H9 (cell line): ENCODE measurements at regions not wholly inside any gene's neighbourhood (a gene's known extent, or its start where the extent isn't known, plus 50 kb on each side); places are given as distances from the start of the nearest gene placed in this dataset.

ENCODE experiments used
- DNase-seq: peaks from one replicate; pipeline ENCODE4 v3.0.0-alpha.2; 2017
- H2AFZ ChIP-seq: one replicate; pipeline ENCODE4 v1.6.1; 2013; ENCODE audit warnings: mild to moderate bottlenecking, low read length, control low read depth, moderate library complexity
- H2AK5ac ChIP-seq: 2 replicates; pipeline ENCODE4 v1.6.1; 2013; ENCODE audit warnings: low read length, control low read depth, mixed read lengths; ENCODE audit not compliant: insufficient read length
- H2BK120ac ChIP-seq: one replicate; pipeline ENCODE4 v1.6.1; 2013; ENCODE audit warnings: low read depth, mild to moderate bottlenecking, low read length, control low read depth, inconsistent platforms; ENCODE audit not compliant: poor library complexity, severe bottlenecking
- H2BK12ac ChIP-seq: 2 replicates; pipeline ENCODE4 v1.6.1; 2013; ENCODE audit warnings: low read length, control low read depth, mixed read lengths, low read depth; ENCODE audit not compliant: insufficient read length
- H2BK15ac ChIP-seq: 2 replicates; pipeline ENCODE4 v1.6.1; 2013; ENCODE audit warnings: low read depth, low read length, control low read depth
- H2BK20ac ChIP-seq: one replicate; pipeline ENCODE4 v1.6.1; 2013; ENCODE audit warnings: low read depth, mild to moderate bottlenecking, low read length, control low read depth, inconsistent platforms; ENCODE audit not compliant: poor library complexity, severe bottlenecking
- H2BK5ac ChIP-seq: 2 replicates; pipeline ENCODE4 v1.6.1; 2013; ENCODE audit warnings: low read length, control low read depth, mixed read lengths; ENCODE audit not compliant: insufficient read length
- H3K14ac ChIP-seq: 2 replicates; pipeline ENCODE4 v1.6.1; 2013; ENCODE audit warnings: low read length, control low read depth; ENCODE audit not compliant: insufficient read depth
- H3K18ac ChIP-seq: 2 replicates; pipeline ENCODE4 v1.6.1; 2013; ENCODE audit warnings: low read depth, mild to moderate bottlenecking, mixed read lengths, low read length, control low read depth; ENCODE audit not compliant: insufficient read length
- H3K23ac ChIP-seq: 2 replicates; pipeline ENCODE4 v1.6.1; 2013; ENCODE audit warnings: low read length, control low read depth, mixed read lengths, low read depth; ENCODE audit not compliant: insufficient read length
- H3K23me2 ChIP-seq: 2 replicates; pipeline ENCODE4 v1.6.1; 2013; ENCODE audit warnings: low read depth, mild to moderate bottlenecking, mixed read lengths, low read length, control low read depth; ENCODE audit not compliant: insufficient read length, poor library complexity, severe bottlenecking
- H3K27ac ChIP-seq: 2 replicates; pipeline ENCODE4 v1.5.1; 2013; ENCODE audit warnings: low read length, control low read depth, mixed read lengths, low read depth; ENCODE audit not compliant: insufficient read length
- H3K27me3 ChIP-seq: 2 replicates; pipeline ENCODE4 v1.6.1; 2013; ENCODE audit warnings: low read length, control low read depth, inconsistent platforms; ENCODE audit not compliant: insufficient read depth
- H3K4ac ChIP-seq: 2 replicates; pipeline ENCODE4 v1.6.1; 2013; ENCODE audit warnings: low read depth, mild to moderate bottlenecking, control low read depth, inconsistent platforms, low read length, moderate library complexity
- H3K4me1 ChIP-seq: 2 replicates; pipeline ENCODE4 v1.6.1; 2013; ENCODE audit warnings: low read length, control low read depth, inconsistent platforms; ENCODE audit not compliant: insufficient read depth
- H3K4me2 ChIP-seq: 2 replicates; pipeline ENCODE4 v1.6.1; 2013; ENCODE audit warnings: low read length, control low read depth, mixed read lengths; ENCODE audit not compliant: insufficient read length, insufficient read depth
- H3K56ac ChIP-seq: 2 replicates; pipeline ENCODE4 v1.6.1; 2013; ENCODE audit warnings: low read depth, mild to moderate bottlenecking, mixed read lengths, low read length, control low read depth; ENCODE audit not compliant: insufficient read length
- H3K79me1 ChIP-seq: 2 replicates; pipeline ENCODE4 v1.6.1; 2013; ENCODE audit warnings: low read depth, mild to moderate bottlenecking, moderate library complexity, low read length, control low read depth, inconsistent platforms; ENCODE audit not compliant: insufficient read depth, poor library complexity, severe bottlenecking
- H3K79me2 ChIP-seq: 2 replicates; pipeline ENCODE4 v1.6.1; 2013; ENCODE audit warnings: low read length, control low read depth, inconsistent platforms; ENCODE audit not compliant: insufficient read depth
- H3K9ac ChIP-seq: 2 replicates; pipeline ENCODE4 v1.6.1; 2013; ENCODE audit warnings: low read length, control low read depth, mixed read lengths; ENCODE audit not compliant: insufficient read length; ENCODE audit errors: extremely low read depth
- H3K9me3 ChIP-seq: one replicate; pipeline ENCODE4 v1.6.1; 2013; ENCODE audit warnings: low read depth, low read length, inconsistent platforms; ENCODE audit not compliant: control insufficient read depth
- H3T11ph ChIP-seq: one replicate; pipeline ENCODE4 v1.6.1; 2013; ENCODE audit warnings: mild to moderate bottlenecking, low read length, control low read depth, inconsistent platforms
- H4K20me1 ChIP-seq: one replicate; pipeline ENCODE4 v1.6.1; 2013; ENCODE audit not compliant: control insufficient read depth, insufficient read length, insufficient read depth
- H4K5ac ChIP-seq: 2 replicates; pipeline ENCODE4 v1.6.1; 2013; ENCODE audit warnings: low read depth, mild to moderate bottlenecking, mixed read lengths, low read length, control low read depth; ENCODE audit not compliant: insufficient read length
- H4K8ac ChIP-seq: replicated peaks from 2 replicates; pipeline ENCODE4 v1.6.1; 2013; ENCODE audit warnings: low read length, control low read depth, mixed read lengths, low read depth; ENCODE audit not compliant: insufficient read length
- H4K91ac ChIP-seq: 2 replicates; pipeline ENCODE4 v1.6.1; 2013; ENCODE audit warnings: low read depth, mild to moderate bottlenecking, moderate library complexity, mixed read lengths, low read length, control low read depth; ENCODE audit not compliant: insufficient read length
- H3K27ac Mint-ChIP-seq, 3 experiments: 2 replicates in 2 of 3; 3 replicates in 1 of 3; pipeline ENCODE4 v1.8.0; 2020 to 2021; ENCODE audit warnings: mixed read lengths in 3 of 3, mild to moderate bottlenecking in 1 of 3, moderate library complexity in 1 of 3
- H3K27me3 Mint-ChIP-seq: 2 replicates; pipeline ENCODE4 v1.8.0; 2021; ENCODE audit warnings: low read depth, mild to moderate bottlenecking, moderate library complexity, mixed read lengths
- H3K36me3 Mint-ChIP-seq, 3 experiments: 2 replicates in 2 of 3; 3 replicates in 1 of 3; pipeline ENCODE4 v1.8.0; 2020 to 2021; ENCODE audit warnings: low read depth in 3 of 3, mixed read lengths in 3 of 3; ENCODE audit not compliant: insufficient read depth in 1 of 3
- H3K4me1 Mint-ChIP-seq, 2 experiments: 2 replicates each; pipeline ENCODE4 v1.8.0; 2020; ENCODE audit warnings: mixed read lengths in 2 of 2
- H3K4me3 Mint-ChIP-seq, 2 experiments: 2 replicates in 1 of 2; 3 replicates in 1 of 2; pipeline ENCODE4 v1.8.0; 2020 to 2021; ENCODE audit warnings: mild to moderate bottlenecking in 2 of 2, mixed read lengths in 2 of 2, moderate library complexity in 1 of 2
- H3K9me3 Mint-ChIP-seq, 2 experiments: 2 replicates in 1 of 2; 3 replicates in 1 of 2; pipeline ENCODE4 v1.8.0; 2020; ENCODE audit warnings: mild to moderate bottlenecking in 2 of 2, mixed read lengths in 2 of 2, moderate library complexity in 1 of 2
- CTCF ChIP-seq: fragments of 200-600 bp; sonication (generic); conservative IDR thresholded peaks from 3 replicates; pipeline ENCODE4 v1.8.0; 2021; ENCODE audit warnings: antibody characterized with exemption, mild to moderate bottlenecking
- WGBS: extraction: QIAGEN DNeasy Blood & Tissue Kit; methylation state at CpG from one replicate; pipeline ENCODE4 v1.1.7; 2013; ENCODE audit warnings: missing lambda C conversion rate, low lambda C conversion rate, mixed read lengths; ENCODE audit not compliant: insufficient read length; ENCODE audit errors: extremely low coverage; 5-methylcytosine and 5-hydroxymethylcytosine counted together

GRCh38 chr3:148219999-148220398 is 477.7 kb upstream of the AGTR1 start:
- H2BK15ac ChIP-seq, result no peak overlapping the region
- no peak for TF ChIP-seq CTCF
- H2BK5ac ChIP-seq, result no peak overlapping the region
- no peak for DNase-seq
- WGBS, result no CpG with 5 or more reads among the region's 2 CpGs
- H3K79me1 ChIP-seq, result no peaks in the 10 kb centered on the region
- no peak overlapping the region for H3K18ac ChIP-seq
- H3K9me3 ChIP-seq, result no peaks in the 10 kb centered on the region
- H3K27me3 ChIP-seq, result no peaks in the 10 kb centered on the region
- H3K4ac ChIP-seq, result no peak overlapping the region
- no peaks in the 10 kb centered on the region for H4K20me1 ChIP-seq
- no peak overlapping the region for H2BK120ac ChIP-seq
- no peak overlapping the region for H4K8ac ChIP-seq
- Mint-ChIP-seq H3K27me3 (no peaks in the 10 kb centered on the region), H3K4me1 (no peaks in the 10 kb centered on the region), H3K36me3 (no peaks in the 10 kb centered on the region), H3K4me3 (no peak overlapping the region), H3K9me3 (no peaks in the 10 kb centered on the region), H3K27ac (no peak overlapping the region)
- no peak overlapping the region for H2BK20ac ChIP-seq
- no peak overlapping the region for H3K9ac ChIP-seq
- H4K91ac ChIP-seq, result no peak overlapping the region
- no peak overlapping the region for H2AFZ ChIP-seq
- H3K4me2 ChIP-seq, result no peak overlapping the region
- no peak overlapping the region for H3T11ph ChIP-seq
- no peaks in the 10 kb centered on the region for H3K23me2 ChIP-seq
- no peaks in the 10 kb centered on the region for H3K4me1 ChIP-seq
- H3K23ac ChIP-seq, result no peak overlapping the region
- H3K56ac ChIP-seq, result no peak overlapping the region
- H2AK5ac ChIP-seq, result no peak overlapping the region
- H4K5ac ChIP-seq, result no peak overlapping the region
- no peaks in the 10 kb centered on the region for H3K79me2 ChIP-seq
- H3K14ac ChIP-seq, result no peak overlapping the region
- H3K27ac ChIP-seq, result no peak overlapping the region
- H2BK12ac ChIP-seq, result no peak overlapping the region
